IMR-90 (cell line): ENCODE measurements at regions not wholly inside any gene's neighbourhood (a gene's known extent, or its start where the extent isn't known, plus 50 kb on each side); places are given as distances from the start of the nearest gene placed in this dataset.

ENCODE experiments used
- BHLHE40 ChIP-seq: fragments of 150-350 bp; IDR thresholded peaks from 2 replicates; pipeline ENCODE4 v1.6.1; 2016; ENCODE audit warnings: mild to moderate bottlenecking, low read depth, low read length
- CEBPB ChIP-seq: IDR thresholded peaks from 2 replicates; pipeline ENCODE4 v1.6.1; 2012; ENCODE audit warnings: low read depth, low read length, improper control_type of control experiment
- FOS ChIP-seq: fragments of 150-350 bp; IDR thresholded peaks from 2 replicates; pipeline ENCODE4 v1.6.1; 2016; ENCODE audit warnings: low read depth, low read length
- MAFK ChIP-seq: IDR thresholded peaks from 2 replicates; pipeline ENCODE4 v1.6.1; 2012; ENCODE audit warnings: low read depth, low read length, improper control_type of control experiment
- MXI1 ChIP-seq: IDR thresholded peaks from 2 replicates; pipeline ENCODE4 v1.6.1; 2012; ENCODE audit warnings: low read depth, mild to moderate bottlenecking, low read length, moderate library complexity, borderline replicate concordance
- NFE2L2 ChIP-seq: fragments of 150-350 bp; IDR thresholded peaks from 2 replicates; pipeline ENCODE4 v1.6.1; 2016; ENCODE audit warnings: low read depth, mild to moderate bottlenecking, low read length
- POLR2A ChIP-seq: IDR thresholded peaks from 2 replicates; pipeline ENCODE4 v1.6.1; 2012; ENCODE audit warnings: mild to moderate bottlenecking, low read depth, low read length
- RAD21 ChIP-seq: IDR thresholded peaks from 2 replicates; pipeline ENCODE4 v1.6.1; 2012; ENCODE audit warnings: low read length, improper control_type of control experiment
- RCOR1 ChIP-seq: IDR thresholded peaks from 2 replicates; pipeline ENCODE4 v1.6.1; 2012; ENCODE audit warnings: mild to moderate bottlenecking, low read length, improper control_type of control experiment; ENCODE audit not compliant: insufficient replicate concordance
- SMC3 ChIP-seq: fragments of 150-350 bp; IDR thresholded peaks from 2 replicates; pipeline ENCODE4 v1.6.1; 2016; ENCODE audit warnings: low read depth, mild to moderate bottlenecking, antibody characterized with exemption, low read length, moderate library complexity
- TF ChIP-seq, protein P1 (sequence below): conservative IDR thresholded peaks from 2 replicates; pipeline ENCODE4 v1.5.1; 2012; ENCODE audit warnings: mild to moderate bottlenecking, low read depth, low read length, improper control_type of control experiment
- TF ChIP-seq, protein P2 (sequence below): fragments of 150-350 bp; IDR thresholded peaks from 2 replicates; pipeline ENCODE4 v1.6.1; 2016; ENCODE audit warnings: low read depth, mild to moderate bottlenecking, low read length, moderate library complexity, borderline replicate concordance
- TF ChIP-seq, protein P3 (sequence below): fragments of 150-350 bp; IDR thresholded peaks from 2 replicates; pipeline ENCODE4 v1.6.1; 2017; ENCODE audit warnings: mild to moderate bottlenecking, antibody characterized with exemption, low read length, low read depth

DNA sequence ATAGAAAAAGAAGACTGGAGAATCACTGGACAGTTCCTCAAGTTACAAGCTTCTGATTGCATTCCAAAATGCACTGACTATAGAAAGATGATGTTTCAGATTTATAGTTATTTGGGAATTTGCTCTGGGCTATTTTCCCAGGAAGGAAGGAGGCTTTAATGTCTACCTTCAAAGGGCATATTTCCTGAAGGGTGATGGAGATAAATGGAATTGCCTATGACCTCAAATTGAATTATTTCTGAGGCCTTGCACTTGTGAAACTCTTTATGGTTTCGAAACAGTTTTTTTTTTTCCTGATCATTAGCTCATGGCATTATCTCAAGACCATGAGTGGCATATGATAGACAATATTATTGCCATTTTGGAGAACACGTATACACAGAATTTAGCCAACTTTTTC, 333.9 kb downstream of the METTL15 start:
- TF ChIP-seq, protein P1, sequence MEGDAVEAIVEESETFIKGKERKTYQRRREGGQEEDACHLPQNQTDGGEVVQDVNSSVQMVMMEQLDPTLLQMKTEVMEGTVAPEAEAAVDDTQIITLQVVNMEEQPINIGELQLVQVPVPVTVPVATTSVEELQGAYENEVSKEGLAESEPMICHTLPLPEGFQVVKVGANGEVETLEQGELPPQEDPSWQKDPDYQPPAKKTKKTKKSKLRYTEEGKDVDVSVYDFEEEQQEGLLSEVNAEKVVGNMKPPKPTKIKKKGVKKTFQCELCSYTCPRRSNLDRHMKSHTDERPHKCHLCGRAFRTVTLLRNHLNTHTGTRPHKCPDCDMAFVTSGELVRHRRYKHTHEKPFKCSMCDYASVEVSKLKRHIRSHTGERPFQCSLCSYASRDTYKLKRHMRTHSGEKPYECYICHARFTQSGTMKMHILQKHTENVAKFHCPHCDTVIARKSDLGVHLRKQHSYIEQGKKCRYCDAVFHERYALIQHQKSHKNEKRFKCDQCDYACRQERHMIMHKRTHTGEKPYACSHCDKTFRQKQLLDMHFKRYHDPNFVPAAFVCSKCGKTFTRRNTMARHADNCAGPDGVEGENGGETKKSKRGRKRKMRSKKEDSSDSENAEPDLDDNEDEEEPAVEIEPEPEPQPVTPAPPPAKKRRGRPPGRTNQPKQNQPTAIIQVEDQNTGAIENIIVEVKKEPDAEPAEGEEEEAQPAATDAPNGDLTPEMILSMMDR, result no peak
- TF ChIP-seq MAFK (no peak), CEBPB (no peak), MXI1 (no peak), RCOR1 (no peak), POLR2A (no peak), RAD21 (no peak), SMC3 (no peak), BHLHE40 (no peak), FOS (no peak), NFE2L2 (no peak)
- TF ChIP-seq, protein P2, sequence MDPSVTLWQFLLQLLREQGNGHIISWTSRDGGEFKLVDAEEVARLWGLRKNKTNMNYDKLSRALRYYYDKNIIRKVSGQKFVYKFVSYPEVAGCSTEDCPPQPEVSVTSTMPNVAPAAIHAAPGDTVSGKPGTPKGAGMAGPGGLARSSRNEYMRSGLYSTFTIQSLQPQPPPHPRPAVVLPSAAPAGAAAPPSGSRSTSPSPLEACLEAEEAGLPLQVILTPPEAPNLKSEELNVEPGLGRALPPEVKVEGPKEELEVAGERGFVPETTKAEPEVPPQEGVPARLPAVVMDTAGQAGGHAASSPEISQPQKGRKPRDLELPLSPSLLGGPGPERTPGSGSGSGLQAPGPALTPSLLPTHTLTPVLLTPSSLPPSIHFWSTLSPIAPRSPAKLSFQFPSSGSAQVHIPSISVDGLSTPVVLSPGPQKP, result no peak
- TF ChIP-seq, protein P3, sequence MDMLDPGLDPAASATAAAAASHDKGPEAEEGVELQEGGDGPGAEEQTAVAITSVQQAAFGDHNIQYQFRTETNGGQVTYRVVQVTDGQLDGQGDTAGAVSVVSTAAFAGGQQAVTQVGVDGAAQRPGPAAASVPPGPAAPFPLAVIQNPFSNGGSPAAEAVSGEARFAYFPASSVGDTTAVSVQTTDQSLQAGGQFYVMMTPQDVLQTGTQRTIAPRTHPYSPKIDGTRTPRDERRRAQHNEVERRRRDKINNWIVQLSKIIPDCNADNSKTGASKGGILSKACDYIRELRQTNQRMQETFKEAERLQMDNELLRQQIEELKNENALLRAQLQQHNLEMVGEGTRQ, result no peak
